Esophagus squamous epithelium (tissue), 5 donors: ENCODE measurements at regions not wholly inside any gene's neighbourhood (a gene's known extent, or its start where the extent isn't known, plus 50 kb on each side); places are given as distances from the start of the nearest gene placed in this dataset.

ENCODE experiments used
- DNase-seq: peaks from one replicate; lab custom pipeline; 2025; lab: John Stamatoyannopoulos, UW
- H3K27ac ChIP-seq, 4 donors: fragments of 200-600 bp; sonication (generic); one replicate each; pipeline ENCODE4 v1.5.1; 2016 to 2019; ENCODE audit warnings: mild to moderate bottlenecking in 1 of 4
- H3K27me3 ChIP-seq, 4 donors: fragments of 200-600 bp; sonication (generic); 1 replicate in 3 of 4; 2 replicates in 1 of 4; pipeline versions ENCODE4 v1.5.1 to v1.6.0; 2017 to 2021; ENCODE audit warnings: antibody characterized with exemption in 1 of 4
- H3K36me3 ChIP-seq, 3 donors: fragments of 200-600 bp; sonication (generic); one replicate each; pipeline ENCODE4 v1.5.1; 2016 to 2019
- H3K4me1 ChIP-seq, 3 donors: fragments of 200-600 bp; sonication (generic); one replicate each; pipeline ENCODE4 v1.5.1; 2017 to 2019
- H3K4me3 ChIP-seq, 4 donors: fragments of 200-600 bp; sonication (generic); 1 replicate in 3 of 4; 2 replicates in 1 of 4; pipeline ENCODE4 v1.5.1; 2016 to 2019; ENCODE audit warnings: mild to moderate bottlenecking in 2 of 4, moderate library complexity in 1 of 4
- H3K9me3 ChIP-seq, 3 donors: fragments of 200-600 bp; sonication (generic); one replicate each; pipeline ENCODE4 v1.5.1; 2016 to 2019
- POLR2A ChIP-seq, 4 donors: fragments of 450-650 bp; IDR thresholded peaks; one replicate each; pipeline ENCODE4 v1.6.1; 2017; ENCODE audit warnings: antibody characterized with exemption in 4 of 4, mild to moderate bottlenecking in 4 of 4, moderate library complexity in 3 of 4
- WGBS, 2 donors: methylation state at CpG; one replicate each; pipeline ENCODE4 v1.1.5; 2018; 5-methylcytosine and 5-hydroxymethylcytosine counted together
- intact Hi-C: fragments of 100-400 bp; cut with DNase I; formaldehyde crosslinking; loops from one replicate; pipeline ENCODE4 v1.15.0; 2022
- TF ChIP-seq, protein P1 (sequence below), 6 experiments: fragments of 450-650 bp in 4 of 6; fragments of 200-600 bp in 2 of 6; sonication (generic) in 2 of 6; IDR thresholded peaks; one replicate each; pipeline ENCODE4 v1.5.1; 2016 to 2019; ENCODE audit warnings: antibody characterized with exemption in 6 of 6, mild to moderate bottlenecking in 4 of 6, moderate library complexity in 4 of 6
- donor health status: DM: yes; HTN: yes; CAD: no.

DNA sequence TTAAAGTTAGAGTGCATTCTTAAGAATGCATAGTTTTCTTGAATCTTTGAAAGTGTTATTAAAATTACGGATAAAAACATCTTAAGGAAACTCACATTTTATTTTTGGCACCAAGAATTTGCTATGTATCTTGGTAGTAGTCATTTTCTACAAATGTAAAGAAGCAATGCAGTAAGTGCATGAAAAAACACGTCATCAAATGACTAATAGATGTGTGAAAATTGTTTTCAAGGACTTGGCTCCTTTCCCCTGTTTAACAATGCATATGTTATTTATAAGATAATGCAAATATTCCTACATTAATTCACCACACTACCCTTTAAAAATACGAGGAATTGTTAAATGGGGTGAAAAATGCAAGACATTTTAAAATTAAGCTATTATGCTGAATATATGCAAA, 461.2 kb upstream of the PCDH7 start:
- Histone ChIP-seq H3K27me3 (no peaks in the 10 kb centered on the region), H3K4me3 (no peak overlapping the region), H3K9me3 (no peaks in the 10 kb centered on the region), H3K27ac (no peak overlapping the region), H3K4me1 (peaks cover 0 to 7% (median 0%) of the 10 kb centered on the region in 3 donors), H3K36me3 (no peaks in the 10 kb centered on the region)
- WGBS, 2 donors: 36 to 43% methylated on average over 3 of the region's 3 CpGs
- intact Hi-C loops: no loop called here
- TF ChIP-seq, protein P1, sequence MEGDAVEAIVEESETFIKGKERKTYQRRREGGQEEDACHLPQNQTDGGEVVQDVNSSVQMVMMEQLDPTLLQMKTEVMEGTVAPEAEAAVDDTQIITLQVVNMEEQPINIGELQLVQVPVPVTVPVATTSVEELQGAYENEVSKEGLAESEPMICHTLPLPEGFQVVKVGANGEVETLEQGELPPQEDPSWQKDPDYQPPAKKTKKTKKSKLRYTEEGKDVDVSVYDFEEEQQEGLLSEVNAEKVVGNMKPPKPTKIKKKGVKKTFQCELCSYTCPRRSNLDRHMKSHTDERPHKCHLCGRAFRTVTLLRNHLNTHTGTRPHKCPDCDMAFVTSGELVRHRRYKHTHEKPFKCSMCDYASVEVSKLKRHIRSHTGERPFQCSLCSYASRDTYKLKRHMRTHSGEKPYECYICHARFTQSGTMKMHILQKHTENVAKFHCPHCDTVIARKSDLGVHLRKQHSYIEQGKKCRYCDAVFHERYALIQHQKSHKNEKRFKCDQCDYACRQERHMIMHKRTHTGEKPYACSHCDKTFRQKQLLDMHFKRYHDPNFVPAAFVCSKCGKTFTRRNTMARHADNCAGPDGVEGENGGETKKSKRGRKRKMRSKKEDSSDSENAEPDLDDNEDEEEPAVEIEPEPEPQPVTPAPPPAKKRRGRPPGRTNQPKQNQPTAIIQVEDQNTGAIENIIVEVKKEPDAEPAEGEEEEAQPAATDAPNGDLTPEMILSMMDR (IDR thresholded peaks at IDR 0.05): no peak
- no peak for TF ChIP-seq POLR2A (IDR thresholded peaks at IDR 0.05)
- DNase-seq: no peak

- WGBS, 2 donors: 61 to 64% methylated on average over 2 of the region's 2 CpGs
Measured at GRCh38 chr4:30262379-30262778, 457.8 kb upstream of the PCDH7 start.

DNA sequence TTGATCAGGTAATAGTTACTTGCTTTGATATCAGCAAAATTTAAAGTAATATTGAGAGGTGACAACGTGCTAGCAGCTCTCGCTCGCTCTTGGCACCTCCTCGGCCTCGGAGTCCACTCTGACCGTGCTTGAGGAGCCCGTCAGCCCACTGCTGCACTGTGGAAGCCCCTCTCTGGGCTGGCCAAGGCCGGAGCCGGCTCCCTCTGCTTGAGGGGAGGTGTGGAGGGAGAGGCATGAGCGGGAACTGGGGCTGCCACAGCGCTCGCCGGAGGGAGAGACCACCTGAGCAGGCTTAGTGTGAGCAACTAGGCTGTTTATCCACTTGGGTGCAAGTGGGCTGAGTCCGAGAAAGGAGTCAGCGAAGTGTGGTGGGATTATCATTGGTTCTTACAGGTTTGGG, 455.7 kb upstream of the PCDH7 start:
- no peak for TF ChIP-seq POLR2A (IDR thresholded peaks at IDR 0.05)
- TF ChIP-seq, protein P1 (IDR thresholded peaks at IDR 0.05): no peak
- intact Hi-C loops: no loop called here
- 86 to 92% methylated on average over 10 to 15 of the region's 15 CpGs for WGBS, 2 donors
- Histone ChIP-seq H3K27ac (no peak overlapping the region), H3K4me1 (no peaks in the 10 kb centered on the region), H3K4me3 (no peak overlapping the region), H3K9me3 (no peaks in the 10 kb centered on the region), H3K36me3 (no peaks in the 10 kb centered on the region), H3K27me3 (no peaks in the 10 kb centered on the region)
- no peak for DNase-seq

More at GRCh38 chr4:30262379-30262778, 457.8 kb upstream of the PCDH7 start:
- no peaks in the 10 kb centered on the region for H3K27me3 ChIP-seq
- no peak overlapping the region for H3K4me3 ChIP-seq
- DNase-seq: no peak
- intact Hi-C loops: no loop called here
- TF ChIP-seq, protein P1 (IDR thresholded peaks at IDR 0.05): no peak
- no peak for TF ChIP-seq POLR2A (IDR thresholded peaks at IDR 0.05)
- H3K9me3 ChIP-seq: no peaks in the 10 kb centered on the region
- no peaks in the 10 kb centered on the region for H3K4me1 ChIP-seq
- H3K27ac ChIP-seq: no peak overlapping the region
- H3K36me3 ChIP-seq: no peaks in the 10 kb centered on the region

- Histone ChIP-seq H3K27me3 (no peaks in the 10 kb centered on the region), H3K4me3 (no peak overlapping the region), H3K9me3 (no peaks in the 10 kb centered on the region), H3K4me1 (no peaks in the 10 kb centered on the region), H3K36me3 (no peaks in the 10 kb centered on the region), H3K27ac (no peak overlapping the region)
- intact Hi-C loops: no loop called here
- TF ChIP-seq POLR2A (IDR thresholded peaks at IDR 0.05): no peak
- TF ChIP-seq, protein P1 (IDR thresholded peaks at IDR 0.05): no peak
- WGBS, 2 donors: 25 to 27% methylated on average over 3 of the region's 3 CpGs
- no peak for DNase-seq
Measured at GRCh38 chr4:30265716-30266115, 454.5 kb upstream of the PCDH7 start.

DNA sequence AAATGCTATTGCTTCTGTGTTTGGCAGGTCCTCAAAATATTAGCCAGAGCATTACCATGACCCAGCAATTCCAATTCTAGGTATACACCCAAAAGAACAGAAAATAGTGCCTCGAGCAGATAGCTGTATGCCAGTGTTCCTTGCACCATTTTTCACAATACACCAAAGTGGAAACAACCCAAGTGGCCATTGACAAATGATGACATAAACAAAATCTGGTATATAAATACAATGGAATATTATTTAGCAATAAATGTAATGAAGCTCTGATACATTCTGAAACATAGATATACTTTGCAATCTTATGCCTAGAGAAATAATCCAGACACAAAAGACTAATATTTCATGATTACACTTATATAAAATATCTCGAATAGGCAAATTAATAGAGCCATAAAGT, 451.8 kb upstream of the PCDH7 start:
- WGBS, 2 donors: 49 to 71% methylated on average over 2 of the region's 2 CpGs
- no peak for TF ChIP-seq POLR2A (IDR thresholded peaks at IDR 0.05)
- TF ChIP-seq, protein P1 (IDR thresholded peaks at IDR 0.05): no peak
- intact Hi-C loops: no loop called here
- Histone ChIP-seq H3K36me3 (no peaks in the 10 kb centered on the region), H3K4me3 (no peak overlapping the region), H3K27me3 (no peaks in the 10 kb centered on the region), H3K4me1 (no peaks in the 10 kb centered on the region), H3K27ac (no peak overlapping the region), H3K9me3 (no peaks in the 10 kb centered on the region)
- DNase-seq: no peak
